ENCODE measurements at regions not wholly inside any gene's neighbourhood (a gene's known extent, or its start where the extent isn't known, plus 50 kb on each side); places are given as distances from the start of the nearest gene placed in this dataset.
A peak's percentile ranks its signal among the peaks of the same experiment; 100 is the strongest.

- TF ChIP-seq, protein P1, sequence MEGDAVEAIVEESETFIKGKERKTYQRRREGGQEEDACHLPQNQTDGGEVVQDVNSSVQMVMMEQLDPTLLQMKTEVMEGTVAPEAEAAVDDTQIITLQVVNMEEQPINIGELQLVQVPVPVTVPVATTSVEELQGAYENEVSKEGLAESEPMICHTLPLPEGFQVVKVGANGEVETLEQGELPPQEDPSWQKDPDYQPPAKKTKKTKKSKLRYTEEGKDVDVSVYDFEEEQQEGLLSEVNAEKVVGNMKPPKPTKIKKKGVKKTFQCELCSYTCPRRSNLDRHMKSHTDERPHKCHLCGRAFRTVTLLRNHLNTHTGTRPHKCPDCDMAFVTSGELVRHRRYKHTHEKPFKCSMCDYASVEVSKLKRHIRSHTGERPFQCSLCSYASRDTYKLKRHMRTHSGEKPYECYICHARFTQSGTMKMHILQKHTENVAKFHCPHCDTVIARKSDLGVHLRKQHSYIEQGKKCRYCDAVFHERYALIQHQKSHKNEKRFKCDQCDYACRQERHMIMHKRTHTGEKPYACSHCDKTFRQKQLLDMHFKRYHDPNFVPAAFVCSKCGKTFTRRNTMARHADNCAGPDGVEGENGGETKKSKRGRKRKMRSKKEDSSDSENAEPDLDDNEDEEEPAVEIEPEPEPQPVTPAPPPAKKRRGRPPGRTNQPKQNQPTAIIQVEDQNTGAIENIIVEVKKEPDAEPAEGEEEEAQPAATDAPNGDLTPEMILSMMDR (IDR thresholded peaks at IDR 0.05): no peak
- no peaks in the 10 kb centered on the region for H3K36me3 Mint-ChIP-seq (ENCODE audit: low read depth)
- no peak overlapping the region for H3K27ac Mint-ChIP-seq
- DNase-seq: no peak
- H3K9me3 Mint-ChIP-seq: peaks cover 14% of the 10 kb centered on the region
- H3K4me1 Mint-ChIP-seq: peaks cover 16% of the 10 kb centered on the region
- no peak overlapping the region for H3K4me3 Mint-ChIP-seq
- H3K27me3 Mint-ChIP-seq (ENCODE audit: low read depth, poor library complexity): peaks cover 6% of the 10 kb centered on the region
Observed at GRCh38 chr2:217484046-217484445, 518.7 kb downstream of the TNS1 start.

- DNase-seq: no peak
- no peaks in the 10 kb centered on the region for H3K36me3 Mint-ChIP-seq (ENCODE audit: low read depth)
- H3K27me3 Mint-ChIP-seq (ENCODE audit: low read depth, poor library complexity): peaks cover 3% of the 10 kb centered on the region
- peaks cover 14% of the 10 kb centered on the region for H3K9me3 Mint-ChIP-seq
- H3K27ac Mint-ChIP-seq: no peak overlapping the region
- TF ChIP-seq, protein P1 (IDR thresholded peaks at IDR 0.05): no peak
- H3K4me3 Mint-ChIP-seq: no peak overlapping the region
- peaks cover 27% of the 10 kb centered on the region for H3K4me1 Mint-ChIP-seq
Observed at GRCh38 chr2:217482056-217482710, 520.6 kb downstream of the TNS1 start.

- TF ChIP-seq, protein P1 (IDR thresholded peaks at IDR 0.05): no peak
- Mint-ChIP-seq H3K36me3 (ENCODE audit: low read depth) (no peaks in the 10 kb centered on the region), H3K27me3 (ENCODE audit: low read depth, poor library complexity) (peaks cover 3% of the 10 kb centered on the region), H3K9me3 (peaks cover 14% of the 10 kb centered on the region), H3K4me1 (peaks cover 27% of the 10 kb centered on the region), H3K27ac (peak overlapping the region; percentile 0), H3K4me3 (no peak overlapping the region)
- no peak for DNase-seq
Observed at GRCh38 chr2:217481577-217481976, 521.2 kb downstream of the TNS1 start.

- DNase-seq: no peak
- peaks cover 14% of the 10 kb centered on the region for H3K9me3 Mint-ChIP-seq
- peaks cover 27% of the 10 kb centered on the region for H3K4me1 Mint-ChIP-seq
- H3K27me3 Mint-ChIP-seq (ENCODE audit: low read depth, poor library complexity): peaks cover 3% of the 10 kb centered on the region
- peak overlapping the region; percentile 15 for H3K4me3 Mint-ChIP-seq
- H3K27ac Mint-ChIP-seq: peak overlapping the region; percentile 33
- TF ChIP-seq, protein P1 (IDR thresholded peaks at IDR 0.05): no peak
- no peaks in the 10 kb centered on the region for H3K36me3 Mint-ChIP-seq (ENCODE audit: low read depth)
Observed at GRCh38 chr2:217479566-217479965, 523.2 kb downstream of the TNS1 start.

- peaks cover 27% of the 10 kb centered on the region for H3K4me1 Mint-ChIP-seq
- no peaks in the 10 kb centered on the region for H3K36me3 Mint-ChIP-seq (ENCODE audit: low read depth)
- peak overlapping the region; percentile 15 for H3K4me3 Mint-ChIP-seq
- peaks cover 14% of the 10 kb centered on the region for H3K9me3 Mint-ChIP-seq
- H3K27me3 Mint-ChIP-seq (ENCODE audit: low read depth, poor library complexity): peaks cover 3% of the 10 kb centered on the region
- DNase-seq: no peak
- TF ChIP-seq, protein P1 (IDR thresholded peaks at IDR 0.05): no peak
- peak overlapping the region; percentile 33 for H3K27ac Mint-ChIP-seq
Observed at GRCh38 chr2:217478831-217479455, 523.9 kb downstream of the TNS1 start.

DNA sequence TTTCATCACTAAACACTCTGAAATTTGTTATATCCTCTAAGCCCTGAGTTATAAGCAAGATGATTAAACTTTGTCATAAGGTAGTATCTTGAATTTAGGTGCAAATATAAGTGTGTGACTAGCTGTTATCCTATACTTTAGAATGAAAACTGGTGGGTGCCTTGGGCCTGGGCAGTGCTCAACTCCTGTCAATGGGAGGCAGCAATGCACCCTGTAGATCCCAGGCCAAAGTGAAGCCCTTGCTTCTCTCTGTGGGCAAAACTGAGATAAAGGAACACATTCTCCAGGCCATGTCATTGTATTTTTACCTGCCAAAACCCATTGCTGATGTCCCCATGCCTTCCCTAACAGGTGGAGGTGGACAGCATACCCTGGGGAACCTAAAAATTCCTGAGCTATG is 525.2 kb downstream of the TNS1 start:
- TF ChIP-seq, protein P1 (IDR thresholded peaks at IDR 0.05): no peak
- DNase-seq: no peak
- Mint-ChIP-seq H3K27me3 (ENCODE audit: low read depth, poor library complexity) (peaks cover 2% of the 10 kb centered on the region), H3K4me1 (peaks cover 34% of the 10 kb centered on the region), H3K9me3 (peaks cover 14% of the 10 kb centered on the region), H3K4me3 (no peak overlapping the region), H3K36me3 (ENCODE audit: low read depth) (no peaks in the 10 kb centered on the region), H3K27ac (no peak overlapping the region)

Measured in nephron progenitor cell (in vitro differentiated cells).